ENCODE measurements at regions not wholly inside any gene's neighbourhood (a gene's known extent, or its start where the extent isn't known, plus 50 kb on each side); places are given as distances from the start of the nearest gene placed in this dataset.

GRCh38 chr18:10308154-10308553, 146.3 kb upstream of the APCDD1 start:
- TF ChIP-seq, protein P1, sequence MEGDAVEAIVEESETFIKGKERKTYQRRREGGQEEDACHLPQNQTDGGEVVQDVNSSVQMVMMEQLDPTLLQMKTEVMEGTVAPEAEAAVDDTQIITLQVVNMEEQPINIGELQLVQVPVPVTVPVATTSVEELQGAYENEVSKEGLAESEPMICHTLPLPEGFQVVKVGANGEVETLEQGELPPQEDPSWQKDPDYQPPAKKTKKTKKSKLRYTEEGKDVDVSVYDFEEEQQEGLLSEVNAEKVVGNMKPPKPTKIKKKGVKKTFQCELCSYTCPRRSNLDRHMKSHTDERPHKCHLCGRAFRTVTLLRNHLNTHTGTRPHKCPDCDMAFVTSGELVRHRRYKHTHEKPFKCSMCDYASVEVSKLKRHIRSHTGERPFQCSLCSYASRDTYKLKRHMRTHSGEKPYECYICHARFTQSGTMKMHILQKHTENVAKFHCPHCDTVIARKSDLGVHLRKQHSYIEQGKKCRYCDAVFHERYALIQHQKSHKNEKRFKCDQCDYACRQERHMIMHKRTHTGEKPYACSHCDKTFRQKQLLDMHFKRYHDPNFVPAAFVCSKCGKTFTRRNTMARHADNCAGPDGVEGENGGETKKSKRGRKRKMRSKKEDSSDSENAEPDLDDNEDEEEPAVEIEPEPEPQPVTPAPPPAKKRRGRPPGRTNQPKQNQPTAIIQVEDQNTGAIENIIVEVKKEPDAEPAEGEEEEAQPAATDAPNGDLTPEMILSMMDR (IDR thresholded peaks at IDR 0.05): no peak
- TF ChIP-seq POLR2A (IDR thresholded peaks at IDR 0.05): no peak

Measured in breast epithelium (tissue), 3 donors.